ENCODE measurements at regions not wholly inside any gene's neighbourhood (a gene's known extent, or its start where the extent isn't known, plus 50 kb on each side); places are given as distances from the start of the nearest gene placed in this dataset.

DNA sequence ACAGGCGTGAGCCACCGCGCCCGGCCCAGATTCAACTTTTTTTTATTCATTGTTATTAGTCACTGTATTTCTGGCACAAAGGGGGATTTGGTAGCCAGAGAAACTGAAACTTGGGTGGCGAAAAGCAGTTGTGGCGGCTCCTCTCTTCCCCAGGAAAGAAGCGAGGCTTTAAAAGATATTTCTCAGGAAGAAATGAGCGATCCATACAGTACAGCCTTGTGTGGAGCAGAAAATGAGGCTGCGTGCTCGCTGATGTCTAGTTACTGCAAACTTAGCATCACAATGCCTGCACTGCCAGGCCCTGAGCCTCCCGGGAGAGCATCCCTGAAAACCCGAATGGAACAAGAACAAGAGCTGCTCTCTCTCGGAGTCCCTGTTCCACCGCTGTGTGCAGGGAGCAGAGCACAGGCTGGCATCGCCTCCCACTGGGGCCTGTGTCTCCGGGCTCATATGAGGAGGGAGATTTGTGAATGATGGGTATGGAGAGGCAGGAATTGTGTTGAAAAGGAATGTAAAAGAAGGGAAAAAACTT lies 234.0 kb downstream of the ZNF516 start:
- no peak for TF ChIP-seq EZH2 (optimal IDR thresholded peaks at IDR 0.05; ENCODE audit: low read depth, low read length)
- no peak for TF ChIP-seq EZH2phosphoT487 (IDR thresholded peaks at IDR 0.05; ENCODE audit: low read length)
